ENCODE measurements at regions not wholly inside any gene's neighbourhood (a gene's known extent, or its start where the extent isn't known, plus 50 kb on each side); places are given as distances from the start of the nearest gene placed in this dataset.

- TF ChIP-seq CTCF (IDR thresholded peaks at IDR 0.05; ENCODE audit: unreplicated experiment), result no peak
- CTCF ChIA-PET, result interaction anchor here (1.2 kb wide), 1 partner anchor 42 kb away, joined by 3 read pairs; no protein-coding TSS in a partner anchor
- H3K27ac Mint-ChIP-seq (ENCODE audit: unreplicated experiment), result no peak overlapping the region
- DNase-seq, result no peak
- peaks cover 31% of the 10 kb centered on the region for H3K4me1 Mint-ChIP-seq (ENCODE audit: low read depth, unreplicated experiment)
- peaks cover 2% of the 10 kb centered on the region for H3K9me3 Mint-ChIP-seq (ENCODE audit: low read depth, unreplicated experiment)
- intact Hi-C loops (cut with micrococcal nuclease; ENCODE audit: unreplicated experiment), result no loop called here
- BruUV-seq (replicated peaks), result no TSS peak
- no peaks in the 10 kb centered on the region for H3K27me3 Mint-ChIP-seq (ENCODE audit: unreplicated experiment)
- no peak overlapping the region for H3K4me3 Mint-ChIP-seq (ENCODE audit: low read depth, unreplicated experiment)
- no peaks in the 10 kb centered on the region for H3K36me3 Mint-ChIP-seq (ENCODE audit: insufficient read depth, unreplicated experiment)
Observed at GRCh38 chr20:53794529-53795115, 201.0 kb upstream of the ZNF217 start.

GRCh38 chr20:53793783-53794383 lies 200.2 kb upstream of the ZNF217 start:
- peaks cover 2% of the 10 kb centered on the region for H3K9me3 Mint-ChIP-seq (ENCODE audit: low read depth, unreplicated experiment)

GRCh38 chr20:53792946-53793536 lies 199.4 kb upstream of the ZNF217 start:
- Mint-ChIP-seq H3K9me3 (ENCODE audit: low read depth, unreplicated experiment) (peaks cover 2% of the 10 kb centered on the region), H3K36me3 (ENCODE audit: insufficient read depth, unreplicated experiment) (no peaks in the 10 kb centered on the region), H3K27me3 (ENCODE audit: unreplicated experiment) (no peaks in the 10 kb centered on the region), H3K4me1 (ENCODE audit: low read depth, unreplicated experiment) (peaks cover 39% of the 10 kb centered on the region), H3K27ac (ENCODE audit: unreplicated experiment) (no peak overlapping the region), H3K4me3 (ENCODE audit: low read depth, unreplicated experiment) (no peak overlapping the region)
- intact Hi-C loops (cut with micrococcal nuclease; ENCODE audit: unreplicated experiment), result no loop called here
- CTCF ChIA-PET, result interaction anchor here (0.7 to 0.9 kb wide), 2 partner anchors 34 to 245 kb away, joined by 3 read pairs; no protein-coding TSS in a partner anchor
- no peak for TF ChIP-seq CTCF (IDR thresholded peaks at IDR 0.05; ENCODE audit: unreplicated experiment)
- no peak for DNase-seq
- BruUV-seq (replicated peaks), result no TSS peak

More at GRCh38 chr20:53793783-53794383, 200.2 kb upstream of the ZNF217 start:
- intact Hi-C loops (cut with micrococcal nuclease; ENCODE audit: unreplicated experiment), result no loop called here
- no peaks in the 10 kb centered on the region for H3K36me3 Mint-ChIP-seq (ENCODE audit: insufficient read depth, unreplicated experiment)
- no peak overlapping the region for H3K4me3 Mint-ChIP-seq (ENCODE audit: low read depth, unreplicated experiment)
- no peaks in the 10 kb centered on the region for H3K27me3 Mint-ChIP-seq (ENCODE audit: unreplicated experiment)
- peaks cover 32% of the 10 kb centered on the region for H3K4me1 Mint-ChIP-seq (ENCODE audit: low read depth, unreplicated experiment)
- peak; percentile 29 for DNase-seq
- peak overlapping the region; percentile 32 for H3K27ac Mint-ChIP-seq (ENCODE audit: unreplicated experiment)
- CTCF ChIA-PET, result interaction anchor here (0.6 to 1.2 kb wide), 6 partner anchors 14 to 246 kb away, joined by 3 to 4 read pairs (median 3); no protein-coding TSS in a partner anchor
- BruUV-seq (replicated peaks), result no TSS peak
- TF ChIP-seq CTCF (IDR thresholded peaks at IDR 0.05; ENCODE audit: unreplicated experiment), result no peak

GRCh38 chr20:53789989-53790675 lies 196.5 kb upstream of the ZNF217 start:
- no peaks in the 10 kb centered on the region for H3K9me3 Mint-ChIP-seq (ENCODE audit: low read depth, unreplicated experiment)

More at GRCh38 chr20:53789989-53790675, 196.5 kb upstream of the ZNF217 start:
- DNase-seq, result no peak
- no peaks in the 10 kb centered on the region for H3K27me3 Mint-ChIP-seq (ENCODE audit: unreplicated experiment)
- BruUV-seq (replicated peaks), result no TSS peak
- peaks cover 65% of the 10 kb centered on the region for H3K4me1 Mint-ChIP-seq (ENCODE audit: low read depth, unreplicated experiment)
- no peak overlapping the region for H3K4me3 Mint-ChIP-seq (ENCODE audit: low read depth, unreplicated experiment)
- H3K27ac Mint-ChIP-seq (ENCODE audit: unreplicated experiment), result no peak overlapping the region
- peaks cover 15% of the 10 kb centered on the region for H3K36me3 Mint-ChIP-seq (ENCODE audit: insufficient read depth, unreplicated experiment)
- intact Hi-C loops (cut with micrococcal nuclease; ENCODE audit: unreplicated experiment), result loop anchor here (5.0 kb wide), 1 partner anchor 213 kb away; no protein-coding TSS in a partner anchor
- no peak for TF ChIP-seq CTCF (IDR thresholded peaks at IDR 0.05; ENCODE audit: unreplicated experiment)
- CTCF ChIA-PET, result interaction anchor here (1.0 kb wide), 1 partner anchor 19 kb away, joined by 3 read pairs; no protein-coding TSS in a partner anchor

Data from Calu3 (cell line).